HepG2 (cell line): ENCODE measurements at regions not wholly inside any gene's neighbourhood (a gene's known extent, or its start where the extent isn't known, plus 50 kb on each side); places are given as distances from the start of the nearest gene placed in this dataset.

ENCODE experiments used
- ATAC-seq: fragments of 200-7000 bp; cut with Tn5 transposase; 3 replicates; pipeline ENCODE4 v1.9.1; 2020; ENCODE audit warnings: mild to moderate bottlenecking, moderate library complexity
- BruUV-seq: library from RNA; stranded (reverse); fragments of 400-500 nt; replicated peaks from 2 replicates; lab custom pipeline; 2021; lab: Mats Ljungman, UMichigan
- CTCF ChIA-PET: fragments of 300-600 bp; formaldehyde crosslinking; extraction: SDS; loops from one replicate; lab custom pipeline; 2021; ENCODE audit warnings: low total read pairs, inconsistent platforms, low intra/inter-chr PET ratio; lab: Yijun Ruan, JAX
- POLR2A ChIA-PET: fragments of 350-600 bp; sonication (Branson Sonifier 250); formaldehyde crosslinking; loops from one replicate; lab custom pipeline; 2020; ENCODE audit warnings: antibody characterized with exemption, inconsistent platforms; lab: Yijun Ruan, JAX
- DNase-seq: peaks from one replicate; pipeline ENCODE4 v3.0.0-alpha.2; 2015; ENCODE audit warnings: low spot score
- FAIRE-seq: peaks from 3 replicates; lab custom pipeline; 2011; peaks lifted over from hg19 to GRCh38; lab: Jason Lieb, UNC
- H2AFZ ChIP-seq: one replicate; pipeline ENCODE4 v1.6.1; 2011; ENCODE audit warnings: low read length, inconsistent platforms
- H3K27ac ChIP-seq: fragments of 300-600 bp; 3 replicates; pipeline ENCODE4 v1.8.0; 2011; ENCODE audit warnings: mixed run types, mild to moderate bottlenecking, mixed read lengths, low read length, inconsistent platforms; ENCODE audit not compliant: insufficient read depth; ENCODE audit errors: extremely low read length
- H3K27me3 ChIP-seq, 2 experiments: fragments of 200-600 bp in 1 of 2; 2 replicates in 1 of 2; 3 replicates in 1 of 2; pipeline versions ENCODE4 v1.6.0 to v1.8.0; 2011; ENCODE audit warnings: low read length in 2 of 2, mild to moderate bottlenecking in 2 of 2, moderate library complexity in 2 of 2, inconsistent platforms in 1 of 2; ENCODE audit not compliant: insufficient read depth in 2 of 2, control insufficient read depth in 1 of 2
- H3K36me3 ChIP-seq, 2 experiments: fragments of 200-600 bp in 1 of 2; replicated peaks in 1 of 2; 2 replicates in 1 of 2; 3 replicates in 1 of 2; pipeline versions ENCODE4 v1.5.1 to v1.8.0; 2011; ENCODE audit warnings: low read length in 2 of 2, inconsistent platforms in 1 of 2; ENCODE audit not compliant: insufficient read depth in 2 of 2, control insufficient read depth in 1 of 2
- H3K4me1 ChIP-seq: 2 replicates; pipeline ENCODE4 v1.5.1; 2012; ENCODE audit warnings: low read length, inconsistent platforms; ENCODE audit not compliant: insufficient read depth
- H3K4me2 ChIP-seq: 2 replicates; pipeline ENCODE4 v1.6.0; 2011; ENCODE audit warnings: low read depth, low read length, inconsistent platforms
- H3K4me3 ChIP-seq, 3 experiments: fragments of 200-600 bp in 1 of 3; sonication (generic), shearing (Covaris generic) in 1 of 3; replicated peaks in 1 of 3; 2 replicates each; pipeline ENCODE4 v1.5.1; 2011 to 2016; ENCODE audit warnings: low read length in 3 of 3, inconsistent platforms in 2 of 3, low read depth in 2 of 3, mild to moderate bottlenecking in 2 of 3, control low read depth in 1 of 3, mixed read lengths in 1 of 3; ENCODE audit not compliant: insufficient read depth in 1 of 3
- H3K79me2 ChIP-seq: one replicate; pipeline ENCODE4 v1.6.1; 2011; ENCODE audit warnings: low read length, inconsistent platforms; ENCODE audit not compliant: insufficient read depth
- H3K9ac ChIP-seq: 2 replicates; pipeline ENCODE4 v1.6.0; 2011; ENCODE audit warnings: mild to moderate bottlenecking, low read depth, low read length, inconsistent platforms; ENCODE audit not compliant: insufficient read depth
- H3K9me3 ChIP-seq: 2 replicates; pipeline ENCODE4 v1.5.1; 2012; ENCODE audit warnings: mild to moderate bottlenecking, low read length
- H4K20me1 ChIP-seq: 2 replicates; pipeline ENCODE4 v1.6.0; 2011; ENCODE audit warnings: inconsistent platforms, mild to moderate bottlenecking, low read length, moderate library complexity; ENCODE audit not compliant: insufficient read depth
- ZC3H4 ChIP-seq: sonication (generic); formaldehyde crosslinking; IDR thresholded peaks from 2 replicates; pipeline ENCODE4 v1.4.0; 2020; ENCODE audit warnings: missing genetic modification reagents, borderline replicate concordance
- WGBS: methylation state at CpG from one replicate; pipeline ENCODE4 v1.1.6; 2017; ENCODE audit warnings: low lambda C conversion rate; 5-methylcytosine and 5-hydroxymethylcytosine counted together
- in situ Hi-C: cut with HindIII; loops from 2 replicates; pipeline ENCODE4 v1.10.0; 2017; ENCODE audit warnings: low pct_unique_long_range_greater_than_20kb; ENCODE audit not compliant: extremely low pct_ligation_motif_present
- intact Hi-C: fragments of 100-400 bp; cut with micrococcal nuclease; formaldehyde crosslinking; loops from one replicate; pipeline ENCODE4 v1.10.0; 2022; ENCODE audit not compliant: unreplicated experiment
- TF ChIP-seq, protein P1 (sequence below): sonication (generic); formaldehyde crosslinking; IDR thresholded peaks from 2 replicates; pipeline ENCODE4 v1.5.0; 2020; ENCODE audit warnings: mild to moderate bottlenecking, missing genetic modification reagents, borderline replicate concordance

- ChIA-PET POLR2A (no interaction called here), CTCF (no interaction called here)
- DNase-seq (no peak), FAIRE-seq (no peak), ATAC-seq (no peak)
- Histone ChIP-seq H3K9me3 (no peaks in the 10 kb centered on the region), H3K36me3 (no peaks in the 10 kb centered on the region), H3K4me1 (no peaks in the 10 kb centered on the region), H4K20me1 (no peaks in the 10 kb centered on the region), H3K79me2 (no peaks in the 10 kb centered on the region), H2AFZ (no peak overlapping the region), H3K27me3 (no peaks in the 10 kb centered on the region), H3K4me2 (no peak overlapping the region), H3K27ac (no peak overlapping the region), H3K9ac (no peak overlapping the region), H3K4me3 (no peak overlapping the region)
- 32% methylated on average over 6 of the region's 6 CpGs for WGBS
- in situ Hi-C loops (no loop called here), intact Hi-C loops (no loop called here)
- no peak for TF ChIP-seq ZC3H4 (CRISPR knock-in tag)
- TF ChIP-seq, protein P1, sequence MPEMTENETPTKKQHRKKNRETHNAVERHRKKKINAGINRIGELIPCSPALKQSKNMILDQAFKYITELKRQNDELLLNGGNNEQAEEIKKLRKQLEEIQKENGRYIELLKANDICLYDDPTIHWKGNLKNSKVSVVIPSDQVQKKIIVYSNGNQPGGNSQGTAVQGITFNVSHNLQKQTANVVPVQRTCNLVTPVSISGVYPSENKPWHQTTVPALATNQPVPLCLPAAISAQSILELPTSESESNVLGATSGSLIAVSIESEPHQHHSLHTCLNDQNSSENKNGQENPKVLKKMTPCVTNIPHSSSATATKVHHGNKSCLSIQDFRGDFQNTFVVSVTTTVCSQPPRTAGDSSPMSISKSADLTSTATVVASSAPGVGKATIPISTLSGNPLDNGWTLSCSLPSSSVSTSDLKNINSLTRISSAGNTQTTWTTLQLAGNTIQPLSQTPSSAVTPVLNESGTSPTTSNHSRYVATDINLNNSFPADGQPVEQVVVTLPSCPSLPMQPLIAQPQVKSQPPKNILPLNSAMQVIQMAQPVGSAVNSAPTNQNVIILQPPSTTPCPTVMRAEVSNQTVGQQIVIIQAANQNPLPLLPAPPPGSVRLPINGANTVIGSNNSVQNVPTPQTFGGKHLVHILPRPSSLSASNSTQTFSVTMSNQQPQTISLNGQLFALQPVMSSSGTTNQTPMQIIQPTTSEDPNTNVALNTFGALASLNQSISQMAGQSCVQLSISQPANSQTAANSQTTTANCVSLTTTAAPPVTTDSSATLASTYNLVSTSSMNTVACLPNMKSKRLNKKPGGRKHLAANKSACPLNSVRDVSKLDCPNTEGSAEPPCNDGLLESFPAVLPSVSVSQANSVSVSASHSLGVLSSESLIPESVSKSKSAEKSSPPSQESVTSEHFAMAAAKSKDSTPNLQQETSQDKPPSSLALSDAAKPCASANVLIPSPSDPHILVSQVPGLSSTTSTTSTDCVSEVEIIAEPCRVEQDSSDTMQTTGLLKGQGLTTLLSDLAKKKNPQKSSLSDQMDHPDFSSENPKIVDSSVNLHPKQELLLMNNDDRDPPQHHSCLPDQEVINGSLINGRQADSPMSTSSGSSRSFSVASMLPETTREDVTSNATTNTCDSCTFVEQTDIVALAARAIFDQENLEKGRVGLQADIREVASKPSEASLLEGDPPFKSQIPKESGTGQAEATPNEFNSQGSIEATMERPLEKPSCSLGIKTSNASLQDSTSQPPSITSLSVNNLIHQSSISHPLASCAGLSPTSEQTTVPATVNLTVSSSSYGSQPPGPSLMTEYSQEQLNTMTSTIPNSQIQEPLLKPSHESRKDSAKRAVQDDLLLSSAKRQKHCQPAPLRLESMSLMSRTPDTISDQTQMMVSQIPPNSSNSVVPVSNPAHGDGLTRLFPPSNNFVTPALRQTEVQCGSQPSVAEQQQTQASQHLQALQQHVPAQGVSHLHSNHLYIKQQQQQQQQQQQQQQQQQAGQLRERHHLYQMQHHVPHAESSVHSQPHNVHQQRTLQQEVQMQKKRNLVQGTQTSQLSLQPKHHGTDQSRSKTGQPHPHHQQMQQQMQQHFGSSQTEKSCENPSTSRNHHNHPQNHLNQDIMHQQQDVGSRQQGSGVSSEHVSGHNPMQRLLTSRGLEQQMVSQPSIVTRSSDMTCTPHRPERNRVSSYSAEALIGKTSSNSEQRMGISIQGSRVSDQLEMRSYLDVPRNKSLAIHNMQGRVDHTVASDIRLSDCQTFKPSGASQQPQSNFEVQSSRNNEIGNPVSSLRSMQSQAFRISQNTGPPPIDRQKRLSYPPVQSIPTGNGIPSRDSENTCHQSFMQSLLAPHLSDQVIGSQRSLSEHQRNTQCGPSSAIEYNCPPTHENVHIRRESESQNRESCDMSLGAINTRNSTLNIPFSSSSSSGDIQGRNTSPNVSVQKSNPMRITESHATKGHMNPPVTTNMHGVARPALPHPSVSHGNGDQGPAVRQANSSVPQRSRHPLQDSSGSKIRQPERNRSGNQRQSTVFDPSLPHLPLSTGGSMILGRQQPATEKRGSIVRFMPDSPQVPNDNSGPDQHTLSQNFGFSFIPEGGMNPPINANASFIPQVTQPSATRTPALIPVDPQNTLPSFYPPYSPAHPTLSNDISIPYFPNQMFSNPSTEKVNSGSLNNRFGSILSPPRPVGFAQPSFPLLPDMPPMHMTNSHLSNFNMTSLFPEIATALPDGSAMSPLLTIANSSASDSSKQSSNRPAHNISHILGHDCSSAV (CRISPR knock-in tag) = no peak
- BruUV-seq = no TSS peak
Observed at GRCh38 chr1:244128591-244129383, 77.7 kb downstream of the ZBTB18 start.
